MV-4-11 (cell line): ENCODE measurements at regions not wholly inside any gene's neighbourhood (a gene's known extent, or its start where the extent isn't known, plus 50 kb on each side); places are given as distances from the start of the nearest gene placed in this dataset.

Experiments used
- DNase-seq: peaks from one replicate; lab custom pipeline; 2025; lab: John Stamatoyannopoulos, UW

- no peak for DNase-seq
Measured at GRCh38 chr4:23401572-23401971, 488.3 kb downstream of the PPARGC1A start.

GRCh38 chr4:23392860-23393458 lies 496.9 kb downstream of the PPARGC1A start:
- no peak for DNase-seq

GRCh38 chr4:23390246-23390645 lies 499.6 kb downstream of the PPARGC1A start:
- no peak for DNase-seq

GRCh38 chr4:23388699-23389395 lies 501.0 kb downstream of the PPARGC1A start:
- no peak for DNase-seq

GRCh38 chr4:23388255-23388654 lies 501.6 kb downstream of the PPARGC1A start:
- no peak for DNase-seq

GRCh38 chr4:23384741-23385140 lies 505.1 kb downstream of the PPARGC1A start:
- DNase-seq = no peak

- no peak for DNase-seq
Measured at GRCh38 chr4:23382879-23383278, 507.0 kb downstream of the PPARGC1A start.

- no peak for DNase-seq
Measured at GRCh38 chr4:23374259-23374658, 515.6 kb downstream of the PPARGC1A start.

GRCh38 chr4:23373261-23373660 lies 516.6 kb downstream of the PPARGC1A start:
- DNase-seq = no peak

- no peak for DNase-seq
Measured at GRCh38 chr4:23371533-23371932, 518.3 kb downstream of the PPARGC1A start.

GRCh38 chr4:23369331-23369730 lies 520.5 kb downstream of the PPARGC1A start:
- DNase-seq = no peak

GRCh38 chr4:23368081-23368697 lies 521.7 kb downstream of the PPARGC1A start:
- DNase-seq = no peak

- DNase-seq = no peak
Measured at GRCh38 chr4:23366557-23366906, 523.3 kb downstream of the PPARGC1A start.

GRCh38 chr4:23365871-23366556 lies 523.8 kb downstream of the PPARGC1A start:
- no peak for DNase-seq

- no peak for DNase-seq
Measured at GRCh38 chr4:23365086-23365485, 524.8 kb downstream of the PPARGC1A start.

GRCh38 chr4:23364167-23364566 lies 525.7 kb downstream of the PPARGC1A start:
- no peak for DNase-seq

GRCh38 chr4:23361453-23361852 lies 528.4 kb downstream of the PPARGC1A start:
- no peak for DNase-seq

- DNase-seq = no peak
Measured at GRCh38 chr4:23360718-23361117, 529.1 kb downstream of the PPARGC1A start.

- no peak for DNase-seq
Measured at GRCh38 chr4:23355258-23355657, 534.6 kb downstream of the PPARGC1A start.

- no peak for DNase-seq
Measured at GRCh38 chr4:23353200-23353599, 536.6 kb downstream of the PPARGC1A start.

- DNase-seq = no peak
Measured at GRCh38 chr4:23348789-23349498, 540.9 kb downstream of the PPARGC1A start.

- DNase-seq = no peak
Measured at GRCh38 chr4:23337292-23337691, 552.6 kb downstream of the PPARGC1A start.
